ENCODE measurements at regions not wholly inside any gene's neighbourhood (a gene's known extent, or its start where the extent isn't known, plus 50 kb on each side); places are given as distances from the start of the nearest gene placed in this dataset.
"Not testable (repeated sequence)": the region's sequence is repeated elsewhere in the genome, so short reads cannot be mapped to it uniquely, and the experiment has no call there.

DNA sequence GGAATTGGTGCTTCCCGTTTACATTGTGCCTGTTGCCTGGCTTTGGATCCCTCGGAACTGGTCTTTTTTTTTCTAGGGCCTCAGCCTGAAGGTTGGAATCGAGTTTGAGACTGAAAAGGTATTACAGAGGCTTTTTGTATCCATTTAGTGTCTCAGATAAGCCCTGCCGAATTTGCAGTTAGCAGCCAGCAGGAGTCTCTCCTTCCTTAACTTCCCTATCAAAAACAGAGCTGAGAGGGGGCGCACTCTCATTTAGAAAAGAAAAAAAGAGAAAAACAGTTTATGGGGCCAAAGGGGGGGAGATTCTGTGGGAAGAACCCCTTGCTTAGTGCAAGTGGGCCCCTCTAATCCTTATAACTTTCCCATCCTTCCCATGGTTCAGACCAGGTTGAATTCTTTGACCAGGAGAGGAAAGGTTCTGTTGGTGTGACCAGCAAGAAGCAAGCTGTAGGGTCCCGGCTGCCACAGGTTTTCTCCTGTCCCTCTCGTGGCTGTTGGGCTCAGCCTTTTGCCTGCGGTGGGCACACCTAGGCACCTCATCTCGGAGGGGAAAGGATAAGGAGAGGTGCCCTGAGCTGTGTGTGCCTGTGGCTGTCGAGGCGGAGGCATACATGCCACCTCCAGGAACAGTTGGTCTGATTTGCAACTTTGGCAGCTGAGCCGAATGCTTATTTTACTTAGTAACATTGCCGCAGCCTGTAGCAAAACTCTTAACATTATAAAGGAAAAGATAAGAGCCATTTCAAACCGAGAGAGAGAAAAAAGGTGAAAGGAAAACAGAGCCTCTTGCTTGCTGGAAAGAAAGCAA lies 565.0 kb upstream of the CNTN5 start:
- no peak for DNase-seq

DNA sequence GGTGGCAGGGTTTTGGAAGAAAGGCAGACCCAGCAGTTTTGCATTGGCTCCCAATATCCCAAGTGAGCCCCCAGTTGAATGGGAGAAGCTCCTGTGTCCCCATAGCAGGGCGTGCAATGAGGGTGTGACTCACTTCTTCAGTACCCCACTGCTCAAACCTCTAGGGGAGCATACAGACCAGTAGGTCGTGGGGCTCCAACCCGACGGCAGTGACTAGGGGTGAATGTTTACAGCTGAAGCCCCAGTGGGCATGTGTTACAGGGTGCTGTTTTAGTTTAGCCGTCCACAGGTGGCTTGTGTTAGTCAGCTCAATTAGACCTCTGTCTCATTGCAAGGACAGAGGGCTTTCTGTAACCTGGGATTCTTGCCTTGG lies 564.5 kb upstream of the CNTN5 start:
- DNase-seq = no peak

DNA sequence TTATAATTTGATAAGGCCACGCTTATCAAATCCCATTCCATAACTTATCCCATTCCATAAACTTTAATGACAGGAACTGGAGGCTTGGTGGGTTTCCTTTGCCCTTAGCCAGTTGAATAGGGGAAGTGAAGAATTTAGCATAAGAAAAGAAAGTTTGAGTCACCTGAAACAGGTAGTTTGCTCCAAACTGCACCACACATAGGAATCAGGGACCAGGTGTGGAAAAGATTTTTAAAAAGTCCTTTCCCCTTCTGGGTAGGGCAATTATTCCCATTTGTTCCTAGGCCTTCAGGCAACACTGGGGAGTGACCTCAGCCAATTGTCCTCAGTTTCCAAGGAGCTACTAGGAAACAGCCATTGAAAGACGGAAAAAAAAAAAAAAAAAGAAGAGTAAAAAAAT lies 525.7 kb upstream of the CNTN5 start:
- no peak for DNase-seq

DNA sequence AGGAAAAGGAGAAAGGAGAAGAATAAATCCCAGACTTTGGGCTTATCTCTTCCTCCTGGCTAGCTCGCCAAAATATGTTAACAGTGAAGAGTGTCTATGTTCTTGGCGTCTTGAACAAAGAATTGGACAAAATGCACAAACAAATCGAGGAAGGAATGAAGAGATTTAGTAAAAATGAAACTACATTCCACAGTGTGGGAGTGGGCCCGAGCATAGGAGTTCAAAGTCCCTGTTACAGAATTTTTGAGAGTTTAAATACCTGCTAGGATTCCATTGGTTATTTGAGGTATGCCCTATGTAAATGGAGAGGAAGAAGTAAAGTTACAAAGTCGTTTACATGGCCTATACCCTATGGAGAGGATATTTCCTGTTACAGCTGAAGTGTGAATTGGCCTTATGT lies 525.1 kb upstream of the CNTN5 start:
- DNase-seq = no peak

DNA sequence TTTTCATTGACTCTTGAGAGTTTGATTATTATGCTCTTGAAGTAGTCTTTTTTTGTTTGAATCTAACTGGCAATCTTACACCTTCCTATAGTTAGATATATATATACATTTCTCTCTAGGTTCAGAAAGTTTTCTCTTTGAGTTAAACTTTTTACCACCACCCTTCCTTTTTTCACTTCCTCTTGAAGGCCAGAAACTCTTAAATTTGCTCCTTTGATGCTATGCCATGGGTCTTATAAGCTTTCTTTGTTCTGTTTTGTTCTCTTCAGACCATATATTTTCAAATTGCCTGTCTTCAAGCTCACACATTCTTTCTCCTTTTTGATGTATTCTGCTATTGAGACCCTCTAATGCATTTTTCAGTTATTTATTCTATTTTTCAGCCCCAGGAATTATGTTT lies 513.5 kb upstream of the CNTN5 start:
- no peak for DNase-seq

DNA sequence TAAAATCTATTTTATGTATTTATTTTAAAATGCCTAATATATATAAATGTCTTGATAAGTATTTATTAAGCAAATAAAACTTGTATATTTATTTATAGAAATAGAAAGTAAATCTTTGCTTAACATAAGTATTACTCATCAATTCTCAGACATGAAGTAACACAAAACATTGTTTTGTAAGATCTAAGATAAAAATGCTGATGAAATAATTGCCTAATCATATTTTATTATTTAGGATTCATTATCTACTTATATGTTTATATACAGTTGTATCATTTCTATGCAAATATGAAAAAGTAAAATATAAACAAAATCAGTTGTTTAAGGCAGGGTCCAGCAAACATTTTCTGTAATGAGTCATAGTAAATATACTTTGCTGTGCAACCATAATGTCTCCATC lies 507.8 kb upstream of the CNTN5 start:
- no peak for DNase-seq

DNA sequence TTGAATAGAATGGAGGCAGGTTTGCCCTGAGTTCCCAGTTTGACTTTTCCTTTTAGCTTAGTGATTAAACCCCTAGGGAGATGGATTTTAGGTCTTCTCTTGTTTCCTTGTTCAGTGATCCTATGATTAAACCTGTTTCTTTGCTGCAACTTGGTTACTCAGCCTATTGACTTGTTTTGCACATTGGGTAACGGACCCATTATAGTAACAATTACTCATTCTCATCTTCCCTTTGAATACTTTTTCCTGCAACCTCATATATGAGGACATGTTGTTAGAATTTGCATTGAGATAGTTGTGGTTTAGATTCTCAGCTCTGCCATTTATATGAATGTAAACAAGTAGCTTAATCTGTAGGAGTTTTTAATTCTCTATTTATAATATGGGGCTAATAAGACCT lies 489.2 kb upstream of the CNTN5 start:
- DNase-seq = no peak

DNA sequence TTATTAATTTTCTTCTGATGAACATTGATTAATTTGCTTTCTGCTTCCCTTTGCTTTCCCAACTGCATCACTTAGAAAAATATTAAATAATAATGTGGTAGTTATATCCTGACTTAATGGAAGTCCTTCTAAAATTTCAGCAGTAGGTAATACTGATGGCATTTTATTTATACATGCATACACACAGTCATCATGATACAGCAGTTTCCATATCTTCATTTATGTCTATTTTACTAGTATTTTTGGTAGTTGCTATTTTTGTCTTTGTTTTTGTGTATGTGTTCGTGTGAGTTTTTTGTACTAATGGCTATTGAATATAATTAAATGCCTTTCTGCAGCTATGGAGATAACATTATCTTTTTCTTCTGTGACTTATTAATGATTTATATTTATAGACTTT lies 484.7 kb upstream of the CNTN5 start:
- DNase-seq = no peak

DNA sequence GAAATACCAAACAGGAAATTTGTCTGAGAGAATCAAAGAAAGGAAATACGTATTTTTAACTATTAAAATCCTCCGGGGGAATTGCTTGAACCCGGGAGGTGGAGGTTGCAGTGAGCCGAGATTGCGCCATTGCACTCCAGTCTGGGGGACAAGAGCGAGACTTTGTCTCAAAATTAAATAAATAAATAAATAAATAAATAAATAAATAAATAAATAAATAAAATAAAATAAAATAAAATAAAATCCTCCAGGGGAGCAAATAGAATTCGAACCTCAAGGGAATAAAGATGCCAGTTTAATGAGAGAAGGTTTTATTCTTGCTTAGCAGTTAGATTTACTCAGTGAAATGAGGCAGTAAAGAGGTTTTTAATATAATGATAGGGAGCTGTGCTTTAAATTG lies 482.4 kb upstream of the CNTN5 start:
- not testable (repeated sequence) for DNase-seq

DNA sequence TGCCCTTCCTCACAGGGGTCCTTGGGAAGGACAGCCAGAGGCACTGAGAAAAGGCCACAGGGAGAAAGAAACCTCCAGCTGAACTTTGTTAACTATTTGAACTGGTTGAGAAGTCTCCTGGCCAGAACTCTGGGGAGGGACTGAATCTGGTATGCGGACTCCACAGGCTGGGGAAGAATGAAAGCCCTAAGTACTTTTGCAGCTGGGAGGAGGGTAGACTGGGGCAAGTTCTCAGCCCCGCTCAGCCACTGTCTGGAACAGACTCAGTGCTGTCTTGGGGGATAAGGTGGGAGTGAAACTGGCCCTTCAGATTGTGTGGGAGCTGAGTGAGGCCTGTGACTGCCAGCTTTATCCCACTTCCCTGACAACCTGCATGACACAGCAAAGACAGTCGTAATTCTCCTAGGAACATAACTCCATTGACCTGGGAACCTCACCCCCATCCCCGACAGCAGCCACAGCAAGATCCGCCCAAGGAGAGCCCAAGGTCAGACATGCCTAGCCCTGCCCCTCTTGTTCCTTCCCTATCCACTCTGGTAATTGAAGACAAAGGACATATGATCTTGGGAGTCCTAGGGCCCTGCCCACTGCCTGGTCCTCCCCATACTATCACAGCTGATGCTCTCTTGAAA lies 475.1 kb upstream of the CNTN5 start:
- DNase-seq = no peak

DNA sequence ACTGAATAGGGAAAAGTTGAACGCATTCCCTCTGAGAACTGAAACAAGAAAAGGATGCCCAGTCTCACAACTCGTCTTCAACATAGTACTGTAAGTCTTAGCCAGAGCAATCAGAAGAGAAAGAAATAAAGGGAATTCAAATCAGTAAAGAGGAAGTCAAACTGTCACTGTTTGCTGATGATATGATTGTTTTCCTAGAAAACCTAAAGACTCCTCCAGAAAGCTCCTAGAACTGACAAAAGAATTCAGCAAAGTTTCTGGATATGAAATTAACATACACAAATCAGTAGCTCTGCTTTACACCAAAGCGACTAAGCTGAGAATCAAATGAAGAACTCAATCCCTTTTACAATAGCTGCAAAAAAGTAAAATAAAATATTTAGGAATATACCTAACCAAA lies 471.2 kb upstream of the CNTN5 start:
- no peak for DNase-seq

DNA sequence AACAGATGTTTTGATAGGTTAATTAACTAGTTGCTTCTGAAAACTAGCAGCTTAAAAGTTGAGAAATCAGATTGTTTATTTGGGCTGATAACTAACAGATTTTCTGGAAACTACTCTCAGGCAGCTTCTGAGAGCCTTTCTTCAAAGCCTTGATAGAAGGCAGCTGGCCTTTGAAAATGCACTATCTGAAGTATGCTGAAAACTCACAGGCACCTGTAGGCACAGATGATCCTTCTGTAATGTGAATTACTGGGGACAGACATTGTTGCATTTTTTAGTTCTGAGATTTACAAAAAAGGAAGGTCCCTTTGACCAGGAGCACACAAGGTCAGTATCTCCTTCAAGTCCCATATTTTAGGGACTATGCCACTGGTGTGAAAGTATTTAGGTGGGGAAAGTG lies 460.8 kb upstream of the CNTN5 start:
- no peak for DNase-seq

DNA sequence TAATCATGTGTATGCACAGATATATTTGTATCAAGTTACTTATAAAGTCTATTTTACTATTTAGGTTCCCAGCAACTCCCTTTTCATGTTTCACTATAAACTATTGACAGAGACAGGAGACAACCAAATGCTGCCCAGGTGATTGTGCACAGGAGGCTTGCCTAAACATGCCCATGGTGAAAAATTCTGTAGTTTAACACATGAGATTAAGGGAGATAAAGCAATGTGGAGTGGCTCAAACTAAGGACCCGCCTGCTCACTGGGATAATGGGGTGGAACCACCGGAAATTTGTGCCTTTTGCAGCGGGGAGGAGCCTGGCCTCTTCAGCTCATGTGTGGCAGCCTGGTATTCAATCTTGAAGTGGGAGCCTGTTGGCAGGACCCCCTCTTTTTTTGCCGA lies 459.5 kb upstream of the CNTN5 start:
- DNase-seq = no peak

DNA sequence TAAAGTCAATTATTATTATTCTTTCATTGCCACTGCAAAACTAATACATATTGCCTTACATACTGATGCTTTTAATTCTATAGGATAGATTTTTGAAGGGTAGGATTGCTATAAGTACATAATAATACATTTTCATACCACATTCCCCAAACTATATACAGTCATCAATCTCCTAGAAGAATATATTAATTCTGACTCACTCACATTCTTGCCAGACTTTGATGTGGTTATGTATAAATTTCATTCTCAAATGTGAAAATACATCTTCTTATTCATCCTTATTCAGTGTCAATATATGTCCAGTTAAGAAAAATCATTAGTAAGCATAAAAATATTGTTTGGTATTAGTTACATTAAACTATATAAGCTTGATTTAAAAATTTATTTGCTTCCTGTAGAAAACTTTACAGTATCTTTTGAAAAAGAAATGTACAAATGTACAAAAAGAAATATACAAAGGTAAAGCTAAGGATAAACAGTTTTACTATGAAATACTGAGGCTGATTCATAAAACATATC lies 458.8 kb upstream of the CNTN5 start:
- DNase-seq = no peak

DNA sequence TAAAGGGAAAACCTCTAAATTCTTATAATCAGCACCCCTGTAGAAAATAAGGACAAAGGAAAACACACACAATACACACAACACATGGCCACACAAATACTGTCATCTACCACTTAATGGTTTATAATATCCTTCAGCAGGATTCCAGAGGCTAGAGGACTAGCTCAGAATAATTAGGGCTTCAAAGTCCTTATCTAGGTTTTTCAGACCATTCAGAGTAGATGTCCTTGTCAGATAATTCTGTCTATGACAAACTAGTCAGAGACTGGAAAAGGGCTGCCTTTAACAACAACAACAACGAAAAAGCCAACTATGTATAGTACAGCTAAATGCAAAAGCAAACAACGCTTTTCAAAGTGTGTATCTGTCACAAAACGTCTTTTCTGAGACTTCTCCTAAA lies 456.5 kb upstream of the CNTN5 start:
- DNase-seq = no peak

DNA sequence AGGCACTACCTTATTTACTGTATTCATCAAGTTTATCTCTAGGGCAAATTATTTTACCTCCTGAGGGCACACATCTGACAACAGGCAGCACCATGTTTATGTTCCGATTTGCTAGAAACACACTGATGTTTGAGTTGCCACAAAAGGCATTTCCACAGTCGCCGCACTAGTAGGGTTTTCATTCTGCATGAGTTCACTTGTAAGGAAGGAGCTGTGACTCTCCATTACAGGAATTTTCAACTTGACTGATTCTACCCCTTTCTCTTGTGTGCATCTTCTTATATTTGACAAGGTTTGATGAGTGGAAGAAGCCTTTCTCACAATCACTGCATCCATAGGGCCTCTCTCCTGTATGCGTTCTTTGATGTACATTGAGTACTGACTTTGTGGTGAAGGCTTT lies 455.9 kb upstream of the CNTN5 start:
- no peak for DNase-seq

DNA sequence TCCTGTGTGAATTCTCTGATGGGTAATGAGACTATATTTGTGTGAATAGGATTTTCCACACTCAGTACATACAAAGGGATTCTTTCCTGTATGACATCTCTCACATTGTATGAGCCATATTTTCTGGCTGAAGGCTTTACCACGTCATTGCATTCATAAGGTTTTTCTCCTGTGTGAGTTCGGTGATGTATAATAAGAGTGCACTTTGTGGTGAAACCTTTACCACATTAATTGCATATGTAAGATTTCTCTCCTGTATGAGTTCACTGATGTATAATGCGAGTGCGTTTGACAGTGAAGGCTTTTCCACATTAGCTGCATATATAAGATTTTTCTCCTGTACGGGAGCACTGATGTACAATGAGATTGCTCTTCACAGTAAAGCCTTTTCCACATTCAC lies 455.4 kb upstream of the CNTN5 start:
- DNase-seq = no peak

DNA sequence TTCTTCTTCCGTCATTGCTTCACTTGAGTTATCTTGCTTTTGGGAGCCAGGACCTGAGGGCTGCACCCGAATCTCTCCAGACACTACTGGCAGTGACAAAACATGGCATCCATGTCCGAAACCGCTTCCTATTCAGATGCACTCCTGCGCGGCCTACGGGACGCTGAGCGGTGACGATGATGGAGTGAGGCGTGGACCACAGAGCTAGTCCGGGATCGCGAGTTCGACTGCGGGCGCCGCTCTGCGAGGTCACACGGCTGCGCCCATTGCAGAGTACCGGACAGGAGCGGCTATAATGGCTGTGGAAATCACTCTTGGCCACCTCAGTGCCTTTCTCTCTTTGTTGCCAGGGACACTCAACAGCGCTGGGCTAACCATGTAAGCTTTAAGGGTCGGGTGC lies 453.8 kb upstream of the CNTN5 start:
- DNase-seq = no peak

DNA sequence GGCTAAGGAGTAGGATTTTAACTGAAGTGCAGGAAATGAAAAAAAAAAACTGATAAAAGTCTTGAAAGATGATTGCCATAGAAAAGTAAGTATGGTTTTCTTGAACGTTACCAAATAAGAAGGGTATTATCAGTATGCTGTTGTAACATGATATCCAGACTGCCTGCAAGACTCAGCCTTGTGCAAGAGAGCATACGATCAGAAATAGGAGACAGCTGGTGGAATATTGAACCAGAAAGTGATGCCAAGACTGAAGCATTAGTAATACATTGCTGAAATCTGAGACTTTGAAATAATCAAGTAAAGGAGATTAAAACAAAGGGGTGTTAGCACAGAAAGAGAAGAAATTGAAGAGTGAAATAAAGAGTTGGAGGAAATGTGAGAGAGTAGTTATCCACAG lies 452.7 kb upstream of the CNTN5 start:
- no peak for DNase-seq

DNA sequence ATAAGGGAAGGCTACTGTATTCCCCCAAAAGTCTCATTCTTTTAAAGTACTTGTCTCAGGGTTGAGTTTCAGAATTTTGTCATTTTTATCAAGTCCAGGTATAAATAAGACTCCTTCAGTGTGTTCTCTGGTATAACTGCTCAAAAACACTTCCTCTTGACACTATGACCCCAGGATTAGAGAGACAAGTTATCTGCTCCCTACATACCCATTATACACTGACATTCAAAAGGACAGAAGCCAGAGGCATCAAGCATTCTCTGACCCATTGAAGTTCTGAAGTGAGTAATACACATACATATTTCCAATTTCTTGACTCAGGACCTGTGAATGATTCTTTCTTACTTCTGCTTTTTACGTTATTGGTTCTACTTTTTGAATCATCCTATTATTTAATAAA lies 447.8 kb upstream of the CNTN5 start:
- DNase-seq = no peak

DNA sequence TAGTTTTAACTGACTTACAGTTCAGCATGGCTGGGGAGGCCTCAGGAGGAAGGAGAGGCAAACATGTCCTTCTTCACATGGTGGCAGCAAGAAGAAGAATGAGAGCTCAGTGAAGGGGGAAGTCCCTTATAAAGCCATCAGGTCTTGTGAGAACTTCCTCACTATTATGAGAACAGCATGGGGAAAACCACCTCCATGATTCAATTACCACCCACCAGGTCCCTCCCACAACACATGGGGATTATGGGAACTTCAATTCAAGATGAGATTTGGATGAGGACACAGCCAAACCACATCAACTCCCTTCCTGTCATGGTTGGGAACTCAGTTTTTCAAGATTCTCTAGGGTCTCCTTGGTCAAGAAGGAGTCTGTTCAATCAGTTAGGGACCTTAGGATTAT lies 432.9 kb upstream of the CNTN5 start:
- DNase-seq = no peak

DNA sequence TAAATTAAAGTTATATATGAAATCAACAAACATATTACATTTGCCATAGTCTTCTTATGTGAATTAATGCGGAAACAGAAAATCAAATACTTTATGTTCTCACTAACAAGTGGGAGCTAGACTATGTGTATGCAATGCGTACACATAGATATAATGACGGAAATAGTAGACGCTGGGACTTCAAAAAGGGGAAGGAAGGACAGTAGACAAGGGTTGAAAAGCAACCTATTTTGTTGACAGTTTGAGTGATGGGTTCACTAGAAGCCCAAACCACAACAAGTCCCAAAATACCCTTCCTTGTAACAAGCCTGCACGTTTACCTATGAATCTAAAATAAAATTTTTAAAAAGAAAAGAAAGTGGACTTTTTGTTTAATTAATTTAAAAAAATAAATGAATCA lies 430.8 kb upstream of the CNTN5 start:
- DNase-seq = no peak

DNA sequence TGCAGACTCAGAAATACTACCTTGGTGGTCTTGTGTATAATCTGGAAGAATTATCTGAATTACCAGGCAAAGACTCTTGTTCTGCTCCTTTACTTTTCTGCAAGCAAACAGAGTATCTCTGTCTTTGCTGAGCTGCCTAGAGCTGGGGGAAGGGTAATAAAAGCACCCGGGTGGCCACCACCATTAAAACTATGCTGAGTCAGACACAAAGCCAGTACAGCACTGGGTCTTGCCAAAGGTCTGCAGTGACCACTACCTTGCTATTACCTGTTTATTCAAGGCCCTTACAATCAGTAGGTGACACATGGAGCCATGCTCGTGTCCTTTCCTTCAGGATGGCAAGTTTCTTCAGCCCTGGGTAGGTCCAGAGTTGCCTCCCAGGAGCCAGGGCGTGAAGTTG lies 420.6 kb upstream of the CNTN5 start:
- no peak for DNase-seq

DNA sequence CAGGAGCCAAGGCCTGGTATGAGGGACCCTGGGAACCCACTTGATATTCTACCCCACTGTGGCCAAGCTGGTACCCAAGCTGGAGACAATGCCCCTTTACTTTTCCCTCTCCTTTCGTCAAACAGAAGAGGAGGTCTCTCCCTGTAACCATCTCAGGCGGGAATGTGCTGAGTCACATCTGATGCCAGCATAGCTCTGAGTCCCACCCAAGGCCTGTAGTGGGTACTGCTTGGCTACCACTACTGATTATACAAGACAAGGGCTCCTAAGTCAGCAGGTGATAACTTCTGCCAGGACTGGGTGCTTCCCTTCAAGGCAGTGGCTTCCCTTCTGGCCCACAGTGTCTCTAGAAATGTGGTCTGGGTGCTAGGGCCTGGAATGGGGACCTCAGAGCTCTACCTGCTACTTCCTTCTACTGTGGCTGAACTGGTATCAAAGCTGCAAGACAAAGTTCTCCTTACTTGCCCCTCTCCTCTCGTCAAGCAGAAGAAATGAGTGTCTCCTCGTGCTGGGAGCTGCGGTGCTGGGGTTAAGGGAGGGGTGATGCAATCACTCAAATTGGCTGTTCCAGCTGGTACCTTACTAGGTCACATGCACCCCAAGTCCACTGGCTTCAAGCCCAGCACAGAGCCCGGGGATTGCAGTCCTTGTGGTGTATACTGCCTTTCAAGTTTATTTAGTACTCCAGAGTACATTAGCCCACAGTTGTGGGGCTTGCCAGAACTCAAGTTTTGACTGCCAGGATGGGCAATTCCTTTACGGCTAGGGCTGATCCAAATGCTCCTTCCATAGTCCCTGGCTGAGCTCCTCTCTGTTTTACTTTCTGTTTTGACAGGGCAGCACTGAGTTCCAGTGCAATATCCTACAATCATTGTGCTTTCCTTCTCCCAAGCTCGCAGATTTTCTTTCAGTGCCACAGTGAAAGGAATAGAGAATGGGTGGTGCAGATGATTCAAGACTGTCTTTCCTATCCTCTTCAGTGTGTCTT lies 419.7 kb upstream of the CNTN5 start:
- no peak for DNase-seq
